CD4-positive, alpha-beta T cell treated with Interferon alpha-2 for 1 hour (primary cell): ENCODE measurements at regions not wholly inside any gene's neighbourhood (a gene's known extent, or its start where the extent isn't known, plus 50 kb on each side); places are given as distances from the start of the nearest gene placed in this dataset.
"Not testable (repeated sequence)": the region's sequence is repeated elsewhere in the genome, so short reads cannot be mapped to it uniquely, and the experiment has no call there.

Source experiments
- DNase-seq, 2 donors: peaks; one replicate each; pipeline ENCODE4 v3.0.0-alpha.2; 2020 to 2022

GRCh38 chr21:15932726-15933125 lies 202.9 kb downstream of the USP25 start:
- DNase-seq, result no peak

- no peak for DNase-seq
Measured at GRCh38 chr21:15935530-15935929, 205.7 kb downstream of the USP25 start.

- no peak for DNase-seq
Measured at GRCh38 chr21:15943009-15943666, 213.4 kb downstream of the USP25 start.

- no peak for DNase-seq
Measured at GRCh38 chr21:15947677-15948076, 217.9 kb downstream of the USP25 start.

- no peak for DNase-seq
Measured at GRCh38 chr21:15953551-15954116, 223.9 kb downstream of the USP25 start.

GRCh38 chr21:15964236-15964855 lies 234.6 kb downstream of the USP25 start:
- no peak for DNase-seq

GRCh38 chr21:15966231-15966630 lies 236.4 kb downstream of the USP25 start:
- no peak for DNase-seq

GRCh38 chr21:15966651-15967050 lies 236.9 kb downstream of the USP25 start:
- DNase-seq, result no peak

- no peak for DNase-seq
Measured at GRCh38 chr21:15967661-15968060, 237.9 kb downstream of the USP25 start.

GRCh38 chr21:15968776-15969310 lies 239.1 kb downstream of the USP25 start:
- DNase-seq, result no peak

GRCh38 chr21:15976807-15977206 lies 247.0 kb downstream of the USP25 start:
- no peak for DNase-seq

GRCh38 chr21:15978215-15978738 lies 248.5 kb downstream of the USP25 start:
- no peak for DNase-seq

- not testable (repeated sequence) for DNase-seq
Measured at GRCh38 chr21:15979493-15979892, 249.7 kb downstream of the USP25 start.

- DNase-seq, result no peak
Measured at GRCh38 chr21:15986277-15986676, 256.5 kb downstream of the USP25 start.

GRCh38 chr21:15992171-15992570 lies 262.4 kb downstream of the USP25 start:
- no peak for DNase-seq

- DNase-seq, result no peak
Measured at GRCh38 chr21:15993951-15994350, 264.2 kb downstream of the USP25 start.

GRCh38 chr21:15999741-16000140 lies 270.0 kb downstream of the USP25 start:
- DNase-seq, result no peak

- DNase-seq, result no peak
Measured at GRCh38 chr21:16002874-16003466, 273.2 kb downstream of the USP25 start.

- DNase-seq, result no peak
Measured at GRCh38 chr21:16004086-16004485, 274.3 kb downstream of the USP25 start.

GRCh38 chr21:16004523-16004922 lies 274.7 kb downstream of the USP25 start:
- DNase-seq, result no peak

GRCh38 chr21:16005996-16006395 lies 276.2 kb downstream of the USP25 start:
- DNase-seq, result no peak

- no peak for DNase-seq
Measured at GRCh38 chr21:16007943-16008342, 278.2 kb downstream of the USP25 start.

GRCh38 chr21:16011719-16012118 lies 281.9 kb downstream of the USP25 start:
- DNase-seq, result no peak

- no peak for DNase-seq
Measured at GRCh38 chr21:16013570-16013969, 283.8 kb downstream of the USP25 start.
